ENCODE measurements at regions not wholly inside any gene's neighbourhood (a gene's known extent, or its start where the extent isn't known, plus 50 kb on each side); places are given as distances from the start of the nearest gene placed in this dataset.

DNA sequence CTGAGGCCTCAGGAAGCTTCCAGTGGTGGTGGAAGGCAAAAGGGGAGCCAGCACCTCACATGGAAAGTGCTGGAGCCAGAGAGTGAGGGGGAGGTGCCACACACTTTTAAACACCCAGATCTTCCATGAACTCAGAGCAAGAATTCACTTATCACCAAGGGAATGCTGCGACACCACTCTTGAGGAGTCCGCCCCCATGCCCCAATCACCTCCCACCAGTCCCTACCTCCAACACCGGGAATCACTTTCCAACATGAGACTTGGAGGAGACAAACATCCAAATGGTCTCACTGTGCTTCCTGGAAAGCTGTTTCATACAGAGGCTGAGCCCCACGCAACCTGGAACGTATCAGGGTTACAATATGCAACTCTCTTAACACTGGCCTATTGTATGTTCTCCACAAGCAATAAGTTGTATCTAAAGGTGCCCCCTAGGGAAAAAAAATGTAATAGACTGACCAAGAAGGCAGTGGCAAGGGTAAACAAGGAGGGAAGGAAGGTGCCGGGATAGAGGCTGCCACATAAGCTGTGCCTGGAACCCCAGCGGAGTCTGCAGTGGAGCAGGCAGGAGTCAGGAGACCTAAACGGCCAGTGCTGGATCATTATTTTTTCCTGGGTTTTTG is 106.7 kb upstream of the FOXF1 start:
- DNase-seq: no peak
- Histone ChIP-seq H3K27me3 (ENCODE audit: control insufficient read depth, insufficient read depth, low read length) (peaks cover 51% of the 10 kb centered on the region), H3K36me3 (ENCODE audit: control insufficient read depth, insufficient read depth, low read length) (no peaks in the 10 kb centered on the region), H3K27ac (ENCODE audit: low read length) (no peak overlapping the region), H3K4me1 (ENCODE audit: control insufficient read depth, insufficient read depth, low read length) (peaks cover 6% of the 10 kb centered on the region), H3K4me3 (ENCODE audit: low read length) (no peak overlapping the region), H3K9me3 (replicated peaks; ENCODE audit: control insufficient read depth, low read depth, low read length) (no peaks in the 10 kb centered on the region)
- WGBS (ENCODE audit: insufficient coverage): 53% methylated on average over 4 of the region's 8 CpGs

GRCh38 chr16:86404678-86405077 is 105.6 kb upstream of the FOXF1 start:
- Histone ChIP-seq H3K27ac (ENCODE audit: low read length) (no peak overlapping the region), H3K27me3 (ENCODE audit: control insufficient read depth, insufficient read depth, low read length) (peaks cover 55% of the 10 kb centered on the region), H3K36me3 (ENCODE audit: control insufficient read depth, insufficient read depth, low read length) (no peaks in the 10 kb centered on the region), H3K4me1 (ENCODE audit: control insufficient read depth, insufficient read depth, low read length) (peaks cover 11% of the 10 kb centered on the region), H3K9me3 (replicated peaks; ENCODE audit: control insufficient read depth, low read depth, low read length) (no peaks in the 10 kb centered on the region), H3K4me3 (ENCODE audit: low read length) (no peak overlapping the region)
- DNase-seq: no peak
- 79% methylated on average over 4 of the region's 12 CpGs for WGBS (ENCODE audit: insufficient coverage)

DNA sequence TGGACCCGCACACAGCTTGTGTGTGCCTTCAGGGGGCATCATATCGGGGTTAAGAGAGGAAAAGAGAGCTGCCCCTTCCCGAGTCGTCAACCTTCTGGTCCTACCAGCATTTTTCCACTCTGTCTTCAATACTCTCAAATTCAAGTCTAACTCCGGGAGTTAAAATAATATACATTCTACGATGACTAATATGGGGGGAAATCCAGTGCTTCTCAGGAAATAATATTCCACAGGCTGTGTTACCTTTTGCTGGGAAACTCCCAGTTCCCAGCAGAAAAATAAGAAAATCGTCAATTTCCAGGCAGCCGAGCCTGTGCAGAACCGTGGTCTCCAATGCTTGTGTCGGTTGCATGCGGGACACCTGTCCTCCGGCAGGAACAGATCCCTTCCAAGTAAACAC is 105.0 kb upstream of the FOXF1 start:
- Histone ChIP-seq H3K27me3 (ENCODE audit: control insufficient read depth, insufficient read depth, low read length) (peaks cover 53% of the 10 kb centered on the region), H3K27ac (ENCODE audit: low read length) (no peak overlapping the region), H3K4me3 (ENCODE audit: low read length) (no peak overlapping the region), H3K4me1 (ENCODE audit: control insufficient read depth, insufficient read depth, low read length) (peaks cover 11% of the 10 kb centered on the region), H3K9me3 (replicated peaks; ENCODE audit: control insufficient read depth, low read depth, low read length) (no peaks in the 10 kb centered on the region), H3K36me3 (ENCODE audit: control insufficient read depth, insufficient read depth, low read length) (no peaks in the 10 kb centered on the region)
- WGBS (ENCODE audit: insufficient coverage): 42% methylated on average over 8 of the region's 12 CpGs
- no peak for DNase-seq

- H3K9me3 ChIP-seq (replicated peaks; ENCODE audit: control insufficient read depth, low read depth, low read length): peaks cover 4% of the 10 kb centered on the region
- 84% methylated on average over 9 of the region's 10 CpGs for WGBS (ENCODE audit: insufficient coverage)
- H3K4me3 ChIP-seq (ENCODE audit: low read length): no peak overlapping the region
- H3K36me3 ChIP-seq (ENCODE audit: control insufficient read depth, insufficient read depth, low read length): no peaks in the 10 kb centered on the region
- peaks cover 11% of the 10 kb centered on the region for H3K4me1 ChIP-seq (ENCODE audit: control insufficient read depth, insufficient read depth, low read length)
- H3K27me3 ChIP-seq (ENCODE audit: control insufficient read depth, insufficient read depth, low read length): peaks cover 47% of the 10 kb centered on the region
- no peak overlapping the region for H3K27ac ChIP-seq (ENCODE audit: low read length)
- DNase-seq: no peak
Observed at GRCh38 chr16:86406056-86406455, 104.3 kb upstream of the FOXF1 start.

GRCh38 chr16:86408685-86409084 is 101.6 kb upstream of the FOXF1 start:
- H3K27me3 ChIP-seq (ENCODE audit: control insufficient read depth, insufficient read depth, low read length): peaks cover 33% of the 10 kb centered on the region
- no peak overlapping the region for H3K4me3 ChIP-seq (ENCODE audit: low read length)
- DNase-seq: no peak

GRCh38 chr16:86410081-86410480 is 100.2 kb upstream of the FOXF1 start:
- Histone ChIP-seq H3K4me1 (ENCODE audit: control insufficient read depth, insufficient read depth, low read length) (peaks cover 11% of the 10 kb centered on the region), H3K4me3 (ENCODE audit: low read length) (no peak overlapping the region), H3K27me3 (ENCODE audit: control insufficient read depth, insufficient read depth, low read length) (peaks cover 28% of the 10 kb centered on the region), H3K9me3 (replicated peaks; ENCODE audit: control insufficient read depth, low read depth, low read length) (peaks cover 12% of the 10 kb centered on the region), H3K27ac (ENCODE audit: low read length) (no peak overlapping the region), H3K36me3 (ENCODE audit: control insufficient read depth, insufficient read depth, low read length) (no peaks in the 10 kb centered on the region)
- no peak for DNase-seq
- WGBS (ENCODE audit: insufficient coverage): no CpG with 5 or more reads among the region's 2 CpGs

More at GRCh38 chr16:86408685-86409084, 101.6 kb upstream of the FOXF1 start:
- H3K4me1 ChIP-seq (ENCODE audit: control insufficient read depth, insufficient read depth, low read length): peaks cover 11% of the 10 kb centered on the region
- H3K36me3 ChIP-seq (ENCODE audit: control insufficient read depth, insufficient read depth, low read length): no peaks in the 10 kb centered on the region
- 49% methylated on average over 4 of the region's 4 CpGs for WGBS (ENCODE audit: insufficient coverage)
- H3K27ac ChIP-seq (ENCODE audit: low read length): no peak overlapping the region
- peaks cover 12% of the 10 kb centered on the region for H3K9me3 ChIP-seq (replicated peaks; ENCODE audit: control insufficient read depth, low read depth, low read length)

GRCh38 chr16:86410529-86410928 is 99.8 kb upstream of the FOXF1 start:
- Histone ChIP-seq H3K4me1 (ENCODE audit: control insufficient read depth, insufficient read depth, low read length) (peaks cover 11% of the 10 kb centered on the region), H3K9me3 (replicated peaks; ENCODE audit: control insufficient read depth, low read depth, low read length) (peaks cover 12% of the 10 kb centered on the region), H3K27ac (ENCODE audit: low read length) (no peak overlapping the region), H3K36me3 (ENCODE audit: control insufficient read depth, insufficient read depth, low read length) (no peaks in the 10 kb centered on the region), H3K4me3 (ENCODE audit: low read length) (no peak overlapping the region), H3K27me3 (ENCODE audit: control insufficient read depth, insufficient read depth, low read length) (peaks cover 28% of the 10 kb centered on the region)
- DNase-seq: no peak
- WGBS (ENCODE audit: insufficient coverage): 86% methylated on average over 1 of the region's 5 CpGs

GRCh38 chr16:86411897-86412296 is 98.4 kb upstream of the FOXF1 start:
- DNase-seq: no peak
- Histone ChIP-seq H3K4me3 (ENCODE audit: low read length) (no peak overlapping the region), H3K27me3 (ENCODE audit: control insufficient read depth, insufficient read depth, low read length) (peaks cover 20% of the 10 kb centered on the region), H3K27ac (ENCODE audit: low read length) (no peak overlapping the region), H3K9me3 (replicated peaks; ENCODE audit: control insufficient read depth, low read depth, low read length) (peaks cover 14% of the 10 kb centered on the region), H3K36me3 (ENCODE audit: control insufficient read depth, insufficient read depth, low read length) (no peaks in the 10 kb centered on the region), H3K4me1 (ENCODE audit: control insufficient read depth, insufficient read depth, low read length) (peaks cover 5% of the 10 kb centered on the region)
- 12% methylated on average over 6 of the region's 7 CpGs for WGBS (ENCODE audit: insufficient coverage)

DNA sequence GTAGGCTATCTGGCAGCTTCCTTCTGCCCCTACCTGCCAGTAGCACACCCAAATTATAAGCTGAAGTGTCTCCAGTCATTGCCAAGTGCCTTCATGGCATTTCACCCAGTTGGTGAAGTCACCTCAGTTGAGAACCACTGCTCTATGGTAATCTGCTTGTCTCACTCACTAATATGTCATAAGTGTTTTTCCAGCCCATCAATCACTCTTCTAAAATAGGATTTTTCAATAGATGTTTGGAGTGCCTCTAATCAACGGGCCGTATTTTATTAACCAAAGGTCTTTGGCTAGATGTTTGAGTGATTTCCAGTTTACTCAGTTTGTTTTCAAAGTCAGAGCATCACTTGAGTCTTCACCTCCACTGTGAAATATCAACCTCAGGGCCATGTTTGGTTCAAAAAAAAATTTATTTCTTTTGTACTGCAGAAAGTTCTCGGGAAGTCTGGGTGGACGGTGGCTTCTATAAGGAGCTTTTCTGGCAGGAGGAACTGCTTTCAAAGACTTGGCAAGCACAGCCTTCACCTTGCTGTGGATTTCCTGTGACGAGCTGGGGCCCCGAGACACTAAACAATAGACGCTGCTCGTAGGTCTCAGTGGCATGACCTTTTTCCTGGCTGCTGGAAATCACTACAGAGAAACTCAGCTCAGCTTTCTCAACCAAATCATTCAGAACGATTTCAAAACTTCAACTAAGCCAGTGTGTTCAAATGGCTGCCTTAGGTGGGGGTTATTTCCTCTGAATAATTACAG is 95.2 kb upstream of the FOXF1 start:
- Histone ChIP-seq H3K9me3 (replicated peaks; ENCODE audit: control insufficient read depth, low read depth, low read length) (peaks cover 14% of the 10 kb centered on the region), H3K4me1 (ENCODE audit: control insufficient read depth, insufficient read depth, low read length) (no peaks in the 10 kb centered on the region), H3K4me3 (ENCODE audit: low read length) (no peak overlapping the region), H3K27me3 (ENCODE audit: control insufficient read depth, insufficient read depth, low read length) (peaks cover 4% of the 10 kb centered on the region), H3K27ac (ENCODE audit: low read length) (peak overlapping the region; percentile 83), H3K36me3 (ENCODE audit: control insufficient read depth, insufficient read depth, low read length) (no peaks in the 10 kb centered on the region)
- peak; percentile 43 for DNase-seq
- WGBS (ENCODE audit: insufficient coverage): 67% methylated on average over 2 of the region's 9 CpGs

- Histone ChIP-seq H3K9me3 (replicated peaks; ENCODE audit: control insufficient read depth, low read depth, low read length) (peaks cover 10% of the 10 kb centered on the region), H3K4me3 (ENCODE audit: low read length) (no peak overlapping the region), H3K27ac (ENCODE audit: low read length) (no peak overlapping the region), H3K36me3 (ENCODE audit: control insufficient read depth, insufficient read depth, low read length) (no peaks in the 10 kb centered on the region), H3K4me1 (ENCODE audit: control insufficient read depth, insufficient read depth, low read length) (no peaks in the 10 kb centered on the region), H3K27me3 (ENCODE audit: control insufficient read depth, insufficient read depth, low read length) (peaks cover 4% of the 10 kb centered on the region)
- DNase-seq: no peak
Observed at GRCh38 chr16:86418981-86419380, 91.3 kb upstream of the FOXF1 start.

Measured in muscle of leg (tissue), 3 donors.